Amygdala (tissue), 56 donors: ENCODE measurements at regions not wholly inside any gene's neighbourhood (a gene's known extent, or its start where the extent isn't known, plus 50 kb on each side); places are given as distances from the start of the nearest gene placed in this dataset.
"Not testable (repeated sequence)": the region's sequence is repeated elsewhere in the genome, so short reads cannot be mapped to it uniquely, and the experiment has no call there.

Source experiments
- DNase-seq, 56 donors: peaks; one replicate each; lab custom pipeline; 2025; lab: John Stamatoyannopoulos, UW

GRCh38 chr10:64578757-64579156 is 1057.6 kb downstream of the REEP3 start:
- DNase-seq: not testable (repeated sequence)

- DNase-seq: no peak
Observed at GRCh38 chr10:64586934-64587503, 1065.8 kb downstream of the REEP3 start.

GRCh38 chr10:64594072-64594471 is 1072.9 kb downstream of the REEP3 start:
- no peak for DNase-seq

GRCh38 chr10:64598600-64598999 is 1077.4 kb downstream of the REEP3 start:
- no peak for DNase-seq

GRCh38 chr10:64601298-64601697 is 1080.1 kb downstream of the REEP3 start:
- no peak for DNase-seq

GRCh38 chr10:64617085-64617484 is 1095.9 kb downstream of the REEP3 start:
- DNase-seq: no peak

GRCh38 chr10:64619102-64619501 is 1097.9 kb downstream of the REEP3 start:
- no peak for DNase-seq

GRCh38 chr10:64626924-64627323 is 1105.7 kb downstream of the REEP3 start:
- no peak for DNase-seq

- DNase-seq: no peak
Observed at GRCh38 chr10:64630534-64630933, 1109.3 kb downstream of the REEP3 start.

- DNase-seq: no peak
Observed at GRCh38 chr10:64635906-64636305, 1114.7 kb downstream of the REEP3 start.

- peak in 20 of 56 donors; percentile 2 to 62 (median 14) for DNase-seq
Observed at GRCh38 chr10:64636461-64636860, 1115.3 kb downstream of the REEP3 start.

- DNase-seq: no peak
Observed at GRCh38 chr10:64637939-64638338, 1116.7 kb downstream of the REEP3 start.

- DNase-seq: peak in 3 of 56 donors; percentile 1 to 28 (median 2)
Observed at GRCh38 chr10:64648915-64649314, 1127.7 kb downstream of the REEP3 start.

- no peak for DNase-seq
Observed at GRCh38 chr10:64658528-64658927, 1137.3 kb downstream of the REEP3 start.

- DNase-seq: no peak
Observed at GRCh38 chr10:64659311-64659710, 1138.1 kb downstream of the REEP3 start.

GRCh38 chr10:64682043-64682442 is 1160.8 kb downstream of the REEP3 start:
- DNase-seq: no peak

GRCh38 chr10:64690194-64690593 is 1169.0 kb downstream of the REEP3 start:
- DNase-seq: no peak

- DNase-seq: no peak
Observed at GRCh38 chr10:64699244-64699643, 1178.0 kb downstream of the REEP3 start.

GRCh38 chr10:64702086-64702485 is 1180.9 kb downstream of the REEP3 start:
- not testable (repeated sequence) for DNase-seq

- DNase-seq: no peak
Observed at GRCh38 chr10:64708884-64709681, 1187.9 kb downstream of the REEP3 start.

- DNase-seq: no peak
Observed at GRCh38 chr10:64726466-64726865, 1205.3 kb downstream of the REEP3 start.

GRCh38 chr10:64731016-64731415 is 1209.8 kb downstream of the REEP3 start:
- no peak for DNase-seq
